ENCODE measurements at regions not wholly inside any gene's neighbourhood (a gene's known extent, or its start where the extent isn't known, plus 50 kb on each side); places are given as distances from the start of the nearest gene placed in this dataset.
"Not testable (repeated sequence)": the region's sequence is repeated elsewhere in the genome, so short reads cannot be mapped to it uniquely, and the experiment has no call there.

DNA sequence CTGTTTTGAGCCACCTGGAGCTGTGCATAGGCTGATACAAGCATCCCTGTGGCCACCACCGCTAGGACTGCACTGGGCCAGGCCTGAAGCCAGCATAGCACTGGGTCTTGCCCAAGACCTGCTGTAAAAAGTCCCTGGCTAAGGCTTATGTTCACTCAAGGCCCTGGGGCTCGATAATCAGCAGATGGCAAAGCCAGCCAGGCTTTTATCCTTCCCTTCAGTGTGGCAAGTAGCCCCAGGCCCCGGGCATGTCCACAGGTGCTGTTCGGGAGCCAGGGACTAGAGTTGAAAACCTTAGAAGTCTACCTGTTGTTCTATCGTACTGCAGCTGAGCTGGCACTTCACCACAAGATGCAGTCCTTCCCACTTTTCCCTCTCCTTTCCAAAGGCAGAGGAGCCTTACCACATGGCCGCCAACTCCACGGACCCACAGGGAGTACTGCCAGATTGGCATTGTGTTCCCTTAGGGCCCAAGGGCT is 226.4 kb upstream of the ZNF217 start:
- peak; percentile 97 for ATAC-seq
- peak; percentile 69 for DNase-seq (ENCODE audit: low spot score)

DNA sequence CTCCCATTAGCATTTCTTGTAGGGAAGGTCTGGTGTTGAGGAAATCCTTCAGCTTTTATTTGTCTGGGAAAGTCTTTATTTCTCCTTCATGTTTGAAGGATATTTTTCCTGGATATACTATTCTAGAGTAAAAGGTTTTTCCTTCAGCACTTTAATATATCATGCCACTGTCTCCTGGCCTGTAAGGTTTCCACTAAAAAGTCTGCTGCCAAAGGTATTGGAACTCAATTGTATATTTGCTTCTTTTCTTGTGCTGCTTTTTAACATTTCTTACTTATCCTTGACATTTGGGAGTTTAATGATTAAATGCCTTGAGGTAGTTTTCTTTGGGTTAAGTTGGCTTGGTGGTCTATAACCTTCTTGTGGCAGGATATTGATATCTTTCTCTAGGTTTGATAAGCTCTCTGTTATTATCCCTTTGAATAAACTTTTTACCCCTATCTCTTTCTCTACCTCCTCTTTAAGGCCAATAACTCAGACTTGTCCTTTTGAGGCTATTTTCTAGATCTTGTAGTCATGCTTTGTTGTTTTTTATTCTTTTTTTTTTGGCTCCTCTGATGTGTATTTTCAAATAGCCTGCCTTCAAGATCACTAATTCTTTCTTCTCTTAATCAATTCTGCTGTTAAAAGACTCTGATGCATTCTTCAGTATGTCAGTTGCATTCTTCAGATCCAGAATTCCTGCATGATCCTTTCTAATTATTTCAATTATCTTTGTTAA is 225.0 kb upstream of the ZNF217 start:
- no peak for DNase-seq (ENCODE audit: low spot score)

DNA sequence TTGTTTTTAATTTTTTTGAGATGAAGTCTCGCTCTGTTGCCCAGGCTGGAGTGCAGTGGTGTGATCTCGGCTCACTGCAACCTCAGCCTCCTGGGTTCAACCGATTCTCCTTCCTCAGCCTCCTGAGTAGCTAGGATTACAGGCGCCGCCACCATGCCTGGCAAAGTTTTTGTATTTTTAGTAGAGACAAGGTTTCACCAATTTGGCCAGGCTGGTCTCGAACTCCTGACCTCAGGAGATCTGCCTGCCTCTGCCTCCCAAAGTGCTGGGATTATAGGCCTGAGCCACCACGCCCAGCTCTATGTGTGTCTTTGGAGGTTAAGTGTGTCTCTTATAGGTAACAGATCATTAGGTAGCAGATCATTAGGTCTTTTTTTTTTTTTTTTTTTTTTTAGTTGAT is 223.9 kb upstream of the ZNF217 start:
- not testable (repeated sequence) for DNase-seq (ENCODE audit: low spot score); ATAC-seq

More for the DNA sequence above, 225.0 kb upstream of the ZNF217 start:
- ATAC-seq = no peak

DNA sequence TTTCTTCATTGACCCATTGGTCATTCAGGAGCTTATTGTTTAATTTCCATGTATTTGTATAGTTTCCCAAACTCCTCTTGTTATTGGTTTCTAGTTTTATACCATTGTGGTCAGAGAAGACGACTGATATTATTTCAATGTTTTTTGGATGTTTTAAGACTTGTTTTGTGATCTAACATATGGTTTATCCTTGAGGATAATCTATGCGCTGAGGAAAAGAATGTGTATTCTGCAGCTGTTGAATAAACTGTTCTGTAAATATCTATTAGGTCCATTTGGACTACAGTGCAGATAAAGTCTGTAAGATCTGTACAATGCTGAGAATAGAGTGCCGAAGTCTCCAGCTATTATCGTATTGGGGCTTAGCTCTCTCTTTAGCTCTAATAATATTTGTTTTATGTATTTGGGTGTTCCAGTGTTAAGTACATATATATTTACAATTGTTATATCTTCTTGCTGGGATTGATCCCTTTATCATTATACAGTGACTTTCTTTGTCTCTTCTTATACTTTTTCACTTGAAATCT is 223.3 kb upstream of the ZNF217 start:
- DNase-seq (ENCODE audit: low spot score) (no peak), ATAC-seq (no peak)

DNA sequence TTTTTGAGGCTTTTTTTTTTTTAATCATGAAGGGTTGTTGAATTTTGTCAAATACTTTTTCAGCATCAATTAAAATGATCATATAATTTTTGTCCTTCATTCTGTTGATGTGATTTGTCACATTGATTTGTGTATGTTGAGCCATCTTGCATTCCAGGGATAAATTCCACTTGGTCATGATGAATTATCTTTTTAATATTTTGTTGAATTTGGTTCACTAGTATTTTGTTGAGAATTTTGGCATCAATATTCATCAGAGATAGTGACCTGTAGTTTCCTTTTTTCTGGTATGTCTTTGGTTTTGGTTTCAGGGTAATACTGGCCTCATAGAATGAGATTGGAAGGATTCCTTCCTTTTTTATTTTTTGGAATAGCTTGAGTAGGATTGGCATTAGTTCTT is 221.9 kb upstream of the ZNF217 start:
- DNase-seq (ENCODE audit: low spot score) (no peak), ATAC-seq (no peak)

DNA sequence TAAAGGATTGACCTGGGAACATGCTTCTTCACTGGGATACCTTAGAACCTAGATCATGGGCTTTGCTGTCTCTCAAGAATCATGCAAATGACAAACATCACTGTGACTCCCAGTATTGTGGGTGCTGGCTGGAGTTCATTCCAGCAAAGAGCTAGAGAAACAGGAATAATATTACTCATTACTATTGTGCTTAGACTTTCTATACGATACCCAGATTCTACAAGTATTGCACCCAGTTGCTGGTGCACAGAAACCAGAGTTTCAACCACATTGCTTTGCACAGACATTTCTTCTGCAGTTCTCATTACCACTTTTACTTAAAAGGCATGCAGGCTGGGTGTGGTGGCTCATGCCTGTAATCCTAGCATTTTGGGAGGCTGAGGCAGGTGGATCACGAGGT is 220.4 kb upstream of the ZNF217 start:
- ATAC-seq (no peak), DNase-seq (ENCODE audit: low spot score) (no peak)

DNA sequence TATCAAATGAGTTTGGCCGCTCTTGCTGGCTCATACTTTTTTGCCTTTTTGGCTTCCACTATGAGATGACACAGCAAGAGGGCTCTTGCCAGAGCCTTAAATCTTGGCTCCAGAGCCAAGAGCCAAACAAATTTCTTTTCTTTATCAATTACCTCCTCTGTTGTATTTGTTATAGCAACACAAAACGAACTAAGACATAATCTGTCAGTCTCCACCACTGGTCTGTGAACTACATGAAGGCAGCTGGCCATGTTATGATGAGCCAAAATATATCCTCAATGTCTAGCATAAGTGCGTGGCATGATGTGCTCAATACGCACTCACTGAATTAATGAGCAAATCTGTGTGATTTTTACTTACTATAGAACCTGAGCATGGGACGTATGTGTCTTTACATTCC is 220.0 kb upstream of the ZNF217 start:
- no peak for DNase-seq (ENCODE audit: low spot score)
- ATAC-seq = no peak

DNA sequence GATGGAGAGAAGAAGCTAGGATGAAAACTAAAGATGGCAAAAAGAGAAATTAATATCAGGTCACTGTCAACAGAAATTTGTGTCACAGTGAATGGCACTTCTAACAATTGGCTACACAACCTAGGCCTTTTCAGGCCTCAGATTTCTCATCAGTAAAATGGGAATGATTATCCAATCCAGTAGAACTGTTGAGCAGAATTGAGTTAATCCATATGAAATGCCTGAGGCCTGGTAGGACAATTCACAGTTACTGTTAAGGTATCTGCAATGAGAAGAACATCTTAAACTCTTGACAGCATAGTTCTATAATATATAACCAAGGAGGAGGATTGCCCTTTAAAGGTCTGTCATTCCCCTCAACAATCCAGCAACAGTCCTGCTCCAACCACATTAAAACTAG is 217.9 kb upstream of the ZNF217 start:
- ATAC-seq = no peak
- DNase-seq (ENCODE audit: low spot score) = no peak

DNA sequence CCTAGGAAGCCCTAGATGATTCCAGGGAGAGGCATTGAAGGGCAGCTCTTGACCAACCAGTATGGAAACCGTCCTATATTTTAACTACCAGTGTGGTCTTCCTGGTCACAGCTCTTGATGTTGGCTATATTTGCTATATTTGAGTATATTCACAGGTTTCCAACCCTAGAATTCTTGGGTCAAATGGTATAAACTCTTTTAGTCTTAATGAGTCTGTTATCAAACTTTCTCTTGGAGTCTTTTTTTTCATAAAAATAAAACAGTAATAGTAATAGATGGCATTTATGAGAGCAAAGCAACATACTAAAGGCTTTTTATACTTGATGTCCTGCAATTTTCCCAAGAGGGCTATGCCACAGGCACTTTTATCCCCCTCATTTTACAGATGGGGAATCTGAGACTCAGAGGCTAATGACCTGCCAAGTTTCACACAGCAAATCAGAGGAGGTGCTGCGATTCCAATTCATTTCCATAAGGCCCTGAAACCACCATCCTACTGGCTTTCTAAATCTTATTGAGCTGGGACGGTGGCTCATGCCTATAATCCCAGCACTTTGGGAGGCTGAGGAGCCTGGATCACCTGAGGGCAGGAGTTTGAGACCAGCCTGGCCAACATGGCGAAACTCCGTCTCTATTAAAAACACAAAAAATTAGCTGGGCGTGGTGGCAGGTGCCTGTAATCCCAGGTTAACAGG is 217.2 kb upstream of the ZNF217 start:
- ATAC-seq (no peak), DNase-seq (ENCODE audit: low spot score) (no peak)

DNA sequence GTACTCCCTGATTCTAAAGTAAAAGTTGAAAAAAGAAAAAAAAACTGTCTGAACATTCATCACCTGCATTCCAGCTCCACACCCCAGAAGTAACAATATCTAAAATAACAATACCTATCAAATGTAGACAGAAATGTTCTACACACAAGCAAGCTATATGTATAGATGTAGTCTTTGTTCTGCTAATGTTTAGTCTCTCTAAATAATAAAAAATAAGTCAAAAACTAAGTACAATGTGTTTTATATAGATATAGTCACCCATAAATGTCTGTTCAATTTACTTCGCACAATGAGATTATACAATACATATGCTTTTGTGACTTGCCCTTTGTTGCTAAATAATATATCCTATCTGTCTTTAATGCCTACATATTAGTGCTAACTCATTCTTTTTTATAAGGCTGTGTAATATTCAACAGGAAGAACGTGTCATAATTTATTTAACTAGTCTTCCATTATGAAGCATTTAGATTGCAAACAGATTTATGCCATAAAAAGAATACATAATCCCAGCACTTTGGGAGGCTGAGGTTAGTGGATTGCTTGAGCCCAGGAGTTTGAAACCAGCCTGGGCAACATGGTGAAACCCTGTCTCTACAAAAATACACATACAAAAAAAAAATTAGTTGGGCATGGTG is 216.2 kb upstream of the ZNF217 start:
- ATAC-seq (no peak), DNase-seq (ENCODE audit: low spot score) (no peak)

DNA sequence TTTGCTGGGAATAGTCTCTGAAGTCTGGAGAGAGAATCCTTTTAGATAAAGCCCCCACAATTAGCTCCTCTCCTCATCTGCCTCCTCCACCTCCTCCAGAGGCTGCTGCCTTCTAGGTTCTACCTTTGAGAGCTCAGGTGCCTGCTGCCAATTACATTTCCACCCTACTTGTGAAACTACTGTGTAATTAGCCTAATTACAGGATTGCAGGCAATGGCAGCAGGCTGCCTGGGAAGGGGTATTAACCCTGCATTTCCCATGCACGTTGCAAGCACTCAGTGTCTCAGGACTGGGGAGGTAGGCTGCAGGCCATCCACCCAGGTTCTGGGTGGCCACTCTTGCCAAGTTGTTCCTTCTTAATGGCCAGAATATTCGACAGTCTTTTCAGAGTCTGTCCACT is 215.6 kb upstream of the ZNF217 start:
- DNase-seq (ENCODE audit: low spot score) (no peak), ATAC-seq (no peak)

DNA sequence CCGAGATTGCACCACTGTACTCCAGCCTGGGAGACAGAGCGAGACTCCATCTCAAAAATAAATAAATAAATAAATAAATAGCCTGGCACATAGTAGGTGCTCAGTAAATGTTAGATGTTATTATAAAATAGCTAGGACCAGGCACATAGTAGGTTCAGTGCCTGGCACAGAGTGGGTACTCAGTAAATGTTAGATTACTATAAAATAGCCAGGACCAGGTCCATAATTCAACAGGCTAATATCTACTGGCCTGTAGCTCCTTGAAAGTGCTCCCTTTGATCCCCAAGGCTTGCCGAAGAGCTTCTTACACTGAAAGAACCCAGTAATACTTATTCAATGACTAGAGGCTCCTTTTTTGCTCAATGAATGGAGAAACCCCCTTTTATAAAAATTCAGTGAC is 215.1 kb upstream of the ZNF217 start:
- DNase-seq (ENCODE audit: low spot score) (no peak), ATAC-seq (no peak)

DNA sequence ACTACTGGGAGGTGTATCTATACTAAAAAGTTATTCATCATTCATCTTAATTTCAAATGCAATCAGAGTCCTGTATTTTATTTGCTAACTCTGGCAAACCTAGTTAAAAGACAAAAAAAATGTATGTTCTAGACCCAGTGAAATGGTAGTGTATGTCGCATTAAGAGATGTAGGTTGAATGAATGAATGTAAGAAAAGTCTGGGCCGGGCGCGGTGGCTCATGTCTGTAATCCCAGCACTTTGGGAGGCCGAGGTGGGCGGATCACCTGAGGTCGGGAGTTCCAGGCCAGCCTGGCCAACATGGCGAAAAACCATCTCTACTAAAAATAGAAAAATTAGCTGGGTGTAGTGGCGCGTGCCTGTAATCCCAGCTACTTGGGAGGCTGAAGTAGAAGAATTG is 214.7 kb upstream of the ZNF217 start:
- not testable (repeated sequence) for ATAC-seq; DNase-seq (ENCODE audit: low spot score)

DNA sequence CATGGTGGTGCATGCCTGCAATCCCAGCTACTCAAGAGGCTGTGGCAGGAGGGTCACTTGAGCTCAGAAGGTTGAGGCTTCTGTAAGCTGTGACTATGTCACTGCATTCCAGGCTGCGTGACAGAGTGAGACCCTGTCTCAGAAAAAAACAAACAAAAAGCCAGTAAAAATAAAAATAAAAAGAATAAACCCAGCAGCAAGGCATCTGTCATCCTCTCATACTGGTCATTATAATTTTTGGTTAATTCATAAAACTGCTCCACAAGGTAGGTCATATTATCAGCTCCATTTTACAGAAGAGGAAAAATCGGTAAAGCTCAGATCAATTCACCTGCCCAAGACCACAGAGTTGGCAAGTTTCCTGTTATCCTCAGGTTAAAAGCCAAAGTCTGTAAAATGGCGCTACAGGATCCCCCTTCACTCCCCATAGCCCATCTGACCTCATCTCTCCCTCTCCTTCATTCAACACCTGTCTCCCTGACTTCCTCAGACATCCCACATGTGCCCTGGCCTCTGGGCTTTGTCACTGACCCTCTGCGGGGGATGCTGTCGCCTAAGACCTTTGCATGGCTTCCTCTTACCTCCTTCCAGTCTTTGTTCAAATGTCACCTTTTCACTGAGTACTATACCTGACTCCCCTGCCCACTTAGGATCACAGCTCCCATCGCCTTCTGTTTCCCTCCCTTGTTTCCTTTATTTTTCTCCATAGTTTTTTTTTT is 213.2 kb upstream of the ZNF217 start:
- DNase-seq (ENCODE audit: low spot score) (no peak), ATAC-seq (no peak)

DNA sequence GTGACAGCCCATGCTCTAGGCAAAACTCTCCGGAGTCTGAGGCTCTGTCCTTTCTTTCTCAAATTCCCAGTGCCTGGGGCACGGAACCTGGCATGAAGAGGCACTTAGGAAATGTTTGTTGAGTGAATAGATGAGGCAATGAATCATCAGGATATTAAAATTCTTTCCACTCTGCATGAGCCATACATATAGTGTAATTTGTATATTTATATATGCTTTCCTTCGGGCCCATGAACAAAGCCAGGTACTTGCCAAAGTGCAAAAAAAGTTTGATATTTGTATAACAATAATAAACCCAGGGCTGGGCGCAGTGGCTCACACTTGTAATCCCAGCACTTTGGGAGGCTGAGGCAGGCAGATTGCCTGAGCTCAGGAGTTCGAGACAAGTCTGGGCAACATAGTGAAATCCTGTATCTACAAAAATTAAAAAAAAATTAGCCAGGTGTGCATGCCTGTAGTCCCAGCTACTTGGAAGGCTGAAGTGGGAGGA is 212.3 kb upstream of the ZNF217 start:
- ATAC-seq (no peak), DNase-seq (ENCODE audit: low spot score) (no peak)

DNA sequence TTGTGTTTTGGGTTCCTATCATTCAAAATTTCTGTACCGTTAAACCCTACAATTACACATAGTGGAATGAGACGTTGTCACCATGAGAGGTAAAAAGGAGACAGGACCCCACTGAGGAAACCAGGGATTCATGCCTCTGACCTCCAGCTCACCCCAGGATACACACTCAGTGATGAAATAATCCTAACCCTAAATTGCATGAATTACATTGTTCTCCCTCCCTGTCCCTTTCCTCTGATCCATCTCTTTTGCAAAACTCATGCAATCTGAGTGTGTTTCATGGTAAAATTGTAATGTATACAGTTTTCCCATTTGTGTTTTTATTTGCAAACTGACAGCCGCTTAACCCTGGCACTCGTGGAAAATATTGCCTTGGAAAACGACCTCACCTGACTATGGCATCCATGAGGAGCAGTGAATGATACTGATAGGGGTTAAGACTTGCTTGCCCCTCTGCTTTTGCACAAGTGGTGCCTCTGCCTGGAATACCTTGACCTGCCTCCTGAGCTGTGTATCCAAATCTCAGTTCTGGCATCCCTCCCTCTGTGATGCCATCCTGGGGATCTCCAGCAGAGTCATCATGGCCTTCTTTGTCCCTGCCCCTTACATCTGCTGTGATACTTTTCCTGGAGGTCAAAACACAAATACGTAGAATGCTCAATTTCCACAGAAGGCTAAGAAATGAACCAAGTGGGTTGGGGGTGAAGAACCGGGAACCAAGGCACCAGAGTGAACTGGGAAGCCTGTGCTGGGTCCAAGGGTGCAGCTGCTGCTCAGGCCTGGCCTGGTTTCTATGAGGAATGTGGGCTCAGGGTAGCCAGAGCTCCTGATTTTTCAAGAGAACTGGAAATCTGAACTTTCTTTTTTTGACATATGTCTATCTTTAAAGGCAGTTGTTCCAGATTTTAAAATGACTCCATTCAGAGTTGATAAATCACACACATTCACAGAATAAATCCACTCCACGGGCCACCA is 211.6 kb upstream of the ZNF217 start:
- DNase-seq (ENCODE audit: low spot score) (no peak), ATAC-seq (no peak)

DNA sequence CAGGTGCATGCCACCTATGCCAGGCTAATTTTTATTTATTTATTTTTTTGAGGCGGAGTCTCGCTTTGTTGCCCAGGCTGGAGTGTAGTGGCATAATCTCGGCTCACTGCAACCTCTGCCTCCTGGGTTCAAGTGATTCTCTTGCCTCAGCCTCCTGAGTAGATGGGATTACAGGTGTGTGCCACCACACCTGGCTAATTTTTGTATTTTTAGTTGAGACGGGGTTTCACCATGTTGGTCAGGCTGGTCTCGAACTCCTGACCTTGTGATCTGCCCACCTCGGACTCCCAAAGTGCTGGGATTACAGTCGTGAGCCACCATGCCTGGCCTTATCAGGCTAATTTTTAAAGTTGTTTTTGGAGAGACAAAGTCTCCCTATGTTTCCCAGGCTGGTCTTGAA is 210.7 kb upstream of the ZNF217 start:
- ATAC-seq; DNase-seq (ENCODE audit: low spot score): not testable (repeated sequence)

DNA sequence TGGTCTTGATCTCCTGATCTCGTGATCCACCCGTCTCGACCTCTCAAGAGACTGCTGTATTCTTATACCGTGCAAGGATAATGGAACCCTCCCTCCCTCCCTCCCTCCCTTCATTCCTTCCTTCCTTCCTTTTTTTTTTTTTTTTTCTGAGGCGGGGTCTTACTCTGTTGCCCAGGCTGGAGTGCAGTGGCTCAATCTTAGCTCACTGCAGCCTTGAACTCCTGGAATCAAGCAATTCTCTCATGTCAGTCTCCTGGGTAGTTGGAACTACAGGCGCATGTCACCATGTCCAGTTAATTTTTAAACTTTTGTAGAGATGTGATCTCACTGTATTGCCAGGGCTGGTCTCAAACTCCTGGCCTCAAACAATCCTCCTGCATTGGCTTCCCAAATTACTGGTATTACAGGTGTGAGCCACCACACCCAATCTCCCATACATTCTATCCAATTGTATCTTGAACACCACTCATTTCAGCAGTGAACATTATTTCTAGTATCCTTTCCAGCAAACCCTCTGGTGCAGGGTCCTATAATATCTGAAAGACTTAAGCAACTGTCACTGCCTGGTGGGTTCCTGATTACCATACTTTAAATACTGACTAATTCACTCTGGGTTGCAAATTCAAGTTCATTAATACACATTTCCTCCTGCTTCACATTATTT is 210.0 kb upstream of the ZNF217 start:
- ATAC-seq (no peak), DNase-seq (ENCODE audit: low spot score) (no peak)
